Lung (tissue), 11 donors: ENCODE measurements at regions not wholly inside any gene's neighbourhood (a gene's known extent, or its start where the extent isn't known, plus 50 kb on each side); places are given as distances from the start of the nearest gene placed in this dataset.

Experiments
- ATAC-seq: fragments of 200-7000 bp; cut with Tn5 transposase; one replicate; pipeline ENCODE4 v1.9.1; 2020; ENCODE audit warnings: moderate number of reproducible peaks; ENCODE audit not compliant: insufficient read depth, low FRiP score
- DNase-seq, 3 donors: peaks; one replicate each; pipeline ENCODE4 v3.0.0-alpha.2; 2013 to 2017
- H3K27ac ChIP-seq, 2 donors: one replicate each; pipeline ENCODE4 v1.5.1; 2013; ENCODE audit warnings: mild to moderate bottlenecking in 2 of 2, moderate library complexity in 2 of 2, control low read depth in 1 of 2, inconsistent platforms in 1 of 2, low read depth in 1 of 2, low read length in 1 of 2
- H3K27me3 ChIP-seq, 3 donors: one replicate each; pipeline ENCODE4 v1.5.1; 2013; ENCODE audit warnings: low read length in 2 of 3; ENCODE audit not compliant: control insufficient read depth in 3 of 3, insufficient read depth in 3 of 3
- H3K36me3 ChIP-seq, 4 donors: one replicate each; pipeline ENCODE4 v1.5.1; 2013; ENCODE audit warnings: low read length in 4 of 4, mild to moderate bottlenecking in 1 of 4, moderate library complexity in 1 of 4; ENCODE audit not compliant: control insufficient read depth in 4 of 4, insufficient read depth in 4 of 4
- H3K4me1 ChIP-seq, 5 donors: one replicate each; pipeline ENCODE4 v1.5.1; 2013; ENCODE audit warnings: low read length in 5 of 5, mild to moderate bottlenecking in 2 of 5, moderate library complexity in 1 of 5; ENCODE audit not compliant: control insufficient read depth in 5 of 5, insufficient read depth in 5 of 5
- H3K4me3 ChIP-seq: one replicate; pipeline ENCODE4 v1.5.1; 2013; ENCODE audit warnings: mild to moderate bottlenecking, control low read depth, moderate library complexity
- H3K9ac ChIP-seq, 2 donors: one replicate each; pipeline ENCODE4 v1.5.1; 2013; ENCODE audit warnings: low read length in 2 of 2, control low read depth in 1 of 2; ENCODE audit not compliant: insufficient read depth in 1 of 2
- H3K9me3 ChIP-seq, 4 donors: one replicate each; pipeline ENCODE4 v1.5.1; 2013; ENCODE audit warnings: low read length in 3 of 4, mild to moderate bottlenecking in 1 of 4, moderate library complexity in 1 of 4; ENCODE audit not compliant: control insufficient read depth in 4 of 4, insufficient read depth in 3 of 4
- CTCF ChIP-seq: IDR thresholded peaks from 2 replicates; pipeline ENCODE4 v1.5.1; 2012; ENCODE audit warnings: mild to moderate bottlenecking; ENCODE audit errors: control extremely low read depth, extremely low read depth
- WGBS, 2 donors: extraction: QIAGEN DNeasy Blood & Tissue Kit; methylation state at CpG; one replicate each; pipeline ENCODE4 v1.1.7; 2013; 5-methylcytosine and 5-hydroxymethylcytosine counted together
- donor health status: control.
- donor health status: control.
- donor health status: Bipolar disorder and iron deficiency.
- donor health status: healthy.
- donor health status: DM: yes; HTN: yes; CAD: no.

- no peak overlapping the region for H3K4me3 ChIP-seq
- TF ChIP-seq CTCF: no peak
- DNase-seq: no peak
- H3K27ac ChIP-seq: no peak overlapping the region
- no peak for ATAC-seq
- H3K9ac ChIP-seq: no peak overlapping the region
- H3K4me1 ChIP-seq: no peaks in the 10 kb centered on the region
- H3K36me3 ChIP-seq: no peaks in the 10 kb centered on the region
- WGBS, 2 donors: 83 to 95% methylated on average over 2 of the region's 2 CpGs
- H3K27me3 ChIP-seq: no peaks in the 10 kb centered on the region
- no peaks in the 10 kb centered on the region for H3K9me3 ChIP-seq
Observed at GRCh38 chr6:82781620-82782204, 283.9 kb downstream of the UBE3D start.

- ATAC-seq (no peak), DNase-seq (peak in 1 of 3 donors; percentile 8)
- H3K27me3 ChIP-seq: no peaks in the 10 kb centered on the region
- no peak overlapping the region for H3K27ac ChIP-seq
- peaks cover 0 to 3% (median 0%) of the 10 kb centered on the region in 4 donors for H3K9me3 ChIP-seq
- H3K4me3 ChIP-seq: no peak overlapping the region
- H3K4me1 ChIP-seq: no peaks in the 10 kb centered on the region
- no peak for TF ChIP-seq CTCF
- WGBS, 2 donors: 51 to 61% methylated on average over 6 of the region's 6 CpGs
- no peaks in the 10 kb centered on the region for H3K36me3 ChIP-seq
- no peak overlapping the region for H3K9ac ChIP-seq
Observed at GRCh38 chr6:82783587-82784236, 281.9 kb downstream of the UBE3D start.

GRCh38 chr6:82785206-82785605 is 280.4 kb downstream of the UBE3D start:
- H3K4me3 ChIP-seq: no peak overlapping the region
- DNase-seq: no peak
- H3K27ac ChIP-seq: no peak overlapping the region
- no peak for TF ChIP-seq CTCF
- no peaks in the 10 kb centered on the region for H3K4me1 ChIP-seq
- H3K27me3 ChIP-seq: no peaks in the 10 kb centered on the region
- no peak for ATAC-seq
- peaks cover 0 to 14% (median 0%) of the 10 kb centered on the region in 4 donors for H3K9me3 ChIP-seq
- no peaks in the 10 kb centered on the region for H3K36me3 ChIP-seq
- H3K9ac ChIP-seq: no peak overlapping the region
- WGBS, 2 donors: 80 to 86% methylated on average over 2 of the region's 2 CpGs
